ENCODE measurements at regions not wholly inside any gene's neighbourhood (a gene's known extent, or its start where the extent isn't known, plus 50 kb on each side); places are given as distances from the start of the nearest gene placed in this dataset.

- Histone ChIP-seq H3K36me3 (ENCODE audit: control insufficient read depth in 4 of 4, insufficient read depth in 4 of 4, low read length in 4 of 4) (no peaks in the 10 kb centered on the region), H3K4me1 (ENCODE audit: control insufficient read depth in 5 of 5, insufficient read depth in 5 of 5, low read length in 5 of 5) (peaks cover 0 to 50% (median 12%) of the 10 kb centered on the region in 5 donors), H3K9ac (ENCODE audit: insufficient read depth in 1 of 2, low read length in 2 of 2) (no peak overlapping the region), H3K4me3 (no peak overlapping the region), H3K27ac (ENCODE audit: low read depth in 1 of 2, low read length in 1 of 2) (no peak overlapping the region), H3K9me3 (ENCODE audit: control insufficient read depth in 4 of 4, insufficient read depth in 3 of 4, low read length in 3 of 4) (peaks cover 0 to 4% (median 0%) of the 10 kb centered on the region in 4 donors), H3K27me3 (ENCODE audit: control insufficient read depth in 3 of 3, insufficient read depth in 3 of 3, low read length in 2 of 3) (no peaks in the 10 kb centered on the region)
- WGBS, 2 donors: 91 to 98% methylated on average over 2 of the region's 2 CpGs
- DNase-seq (no peak), ATAC-seq (ENCODE audit: insufficient read depth, low FRiP score) (no peak)
- no peak for TF ChIP-seq CTCF (IDR thresholded peaks at IDR 0.05; ENCODE audit: control extremely low read depth, extremely low read depth)
Observed at GRCh38 chr5:9784231-9784630, 154.1 kb upstream of the TAS2R1 start.

- TF ChIP-seq CTCF (IDR thresholded peaks at IDR 0.05; ENCODE audit: control extremely low read depth, extremely low read depth): no peak
- Histone ChIP-seq H3K9ac (ENCODE audit: insufficient read depth in 1 of 2, low read length in 2 of 2) (no peak overlapping the region), H3K36me3 (ENCODE audit: control insufficient read depth in 4 of 4, insufficient read depth in 4 of 4, low read length in 4 of 4) (no peaks in the 10 kb centered on the region), H3K9me3 (ENCODE audit: control insufficient read depth in 4 of 4, insufficient read depth in 3 of 4, low read length in 3 of 4) (peaks cover 0 to 4% (median 0%) of the 10 kb centered on the region in 4 donors), H3K4me3 (no peak overlapping the region), H3K27ac (ENCODE audit: low read depth in 1 of 2, low read length in 1 of 2) (no peak overlapping the region), H3K27me3 (ENCODE audit: control insufficient read depth in 3 of 3, insufficient read depth in 3 of 3, low read length in 2 of 3) (no peaks in the 10 kb centered on the region), H3K4me1 (ENCODE audit: control insufficient read depth in 5 of 5, insufficient read depth in 5 of 5, low read length in 5 of 5) (peaks cover 0 to 43% (median 8%) of the 10 kb centered on the region in 5 donors)
- 34 to 35% methylated on average over 7 of the region's 7 CpGs for WGBS, 2 donors
- peak in 1 of 3 donors; percentile 44 for DNase-seq
- no peak for ATAC-seq (ENCODE audit: insufficient read depth, low FRiP score)
Observed at GRCh38 chr5:9782826-9783560, 152.8 kb upstream of the TAS2R1 start.

- peaks cover 0 to 32% (median under 1%) of the 10 kb centered on the region in 5 donors for H3K4me1 ChIP-seq (ENCODE audit: control insufficient read depth in 5 of 5, insufficient read depth in 5 of 5, low read length in 5 of 5)
- H3K36me3 ChIP-seq (ENCODE audit: control insufficient read depth in 4 of 4, insufficient read depth in 4 of 4, low read length in 4 of 4): no peaks in the 10 kb centered on the region
- no peaks in the 10 kb centered on the region for H3K27me3 ChIP-seq (ENCODE audit: control insufficient read depth in 3 of 3, insufficient read depth in 3 of 3, low read length in 2 of 3)
- H3K4me3 ChIP-seq: no peak overlapping the region
- H3K27ac ChIP-seq (ENCODE audit: low read depth in 1 of 2, low read length in 1 of 2): no peak overlapping the region
- DNase-seq: no peak
- H3K9me3 ChIP-seq (ENCODE audit: control insufficient read depth in 4 of 4, insufficient read depth in 3 of 4, low read length in 3 of 4): peaks cover 0 to 4% (median 0%) of the 10 kb centered on the region in 4 donors
- no peak for ATAC-seq (ENCODE audit: insufficient read depth, low FRiP score)
- WGBS, 2 donors: 75 to 82% methylated on average over 1 of the region's 1 CpG
- no peak for TF ChIP-seq CTCF (IDR thresholded peaks at IDR 0.05; ENCODE audit: control extremely low read depth, extremely low read depth)
- no peak overlapping the region for H3K9ac ChIP-seq (ENCODE audit: insufficient read depth in 1 of 2, low read length in 2 of 2)
Observed at GRCh38 chr5:9781890-9782289, 151.7 kb upstream of the TAS2R1 start.
